ENCODE measurements at regions not wholly inside any gene's neighbourhood (a gene's known extent, or its start where the extent isn't known, plus 50 kb on each side); places are given as distances from the start of the nearest gene placed in this dataset.

- no peak overlapping the region for H3K4me3 Mint-ChIP-seq
- H3K4me1 Mint-ChIP-seq, result peaks cover 86% of the 10 kb centered on the region
- CTCF ChIA-PET, result interaction anchor here (0.7 to 5.6 kb wide), 10 partner anchors 14 to 156 kb away, joined by 3 to 32 read pairs (median 4); no protein-coding TSS in a partner anchor
- intact Hi-C loops (cut with DNase I, micrococcal nuclease), result loop anchor here in 1 of 2 experiments (5.0 kb wide), 1 partner anchor 235 kb away; no protein-coding TSS in a partner anchor
- POLR2A ChIA-PET, result interaction anchor here (0.7 to 0.8 kb wide), 2 partner anchors 14 to 229 kb away, joined by 5 read pairs; no protein-coding TSS in a partner anchor
- no peaks in the 10 kb centered on the region for H3K27me3 Mint-ChIP-seq
- H3K36me3 Mint-ChIP-seq (ENCODE audit: low read depth), result peaks cover 2% of the 10 kb centered on the region
- H3K9me3 Mint-ChIP-seq (ENCODE audit: low read depth), result no peaks in the 10 kb centered on the region
- DNase-seq, result no peak
- no peak for ATAC-seq
- H3K27ac Mint-ChIP-seq, result no peak overlapping the region
Observed at GRCh38 chr6:25012657-25013056, 76.9 kb upstream of the RIPOR2 start.

GRCh38 chr6:25013246-25013645, 77.5 kb upstream of the RIPOR2 start:
- Mint-ChIP-seq H3K4me1 (peaks cover 84% of the 10 kb centered on the region), H3K4me3 (no peak overlapping the region), H3K27ac (no peak overlapping the region), H3K27me3 (no peaks in the 10 kb centered on the region), H3K36me3 (ENCODE audit: low read depth) (peaks cover 2% of the 10 kb centered on the region), H3K9me3 (ENCODE audit: low read depth) (no peaks in the 10 kb centered on the region)
- ChIA-PET CTCF (interaction anchor here (0.7 to 5.6 kb wide), 12 partner anchors 9 to 157 kb away, joined by 3 to 32 read pairs (median 5); no protein-coding TSS in a partner anchor), POLR2A (interaction anchor here (0.7 to 0.8 kb wide), 2 partner anchors 13 to 229 kb away, joined by 5 read pairs; no protein-coding TSS in a partner anchor)
- DNase-seq (peak; percentile 33), ATAC-seq (no peak)
- intact Hi-C loops (cut with DNase I, micrococcal nuclease), result loop anchor here in 1 of 2 experiments (5.0 kb wide), 1 partner anchor 236 kb away; no protein-coding TSS in a partner anchor

- DNase-seq (no peak), ATAC-seq (no peak)
- intact Hi-C loops (cut with DNase I, micrococcal nuclease), result loop anchor here in 1 of 2 experiments (5.0 kb wide), 1 partner anchor 237 kb away; no protein-coding TSS in a partner anchor
- CTCF ChIA-PET, result interaction anchor here (0.6 to 5.6 kb wide), 22 partner anchors 9 to 433 kb away, joined by 3 to 32 read pairs (median 4); partner anchors contain the start of gene GMNN
- Mint-ChIP-seq H3K36me3 (ENCODE audit: low read depth) (peaks cover 2% of the 10 kb centered on the region), H3K27ac (peak overlapping the region; percentile 73), H3K4me1 (peaks cover 74% of the 10 kb centered on the region), H3K4me3 (no peak overlapping the region), H3K27me3 (no peaks in the 10 kb centered on the region), H3K9me3 (ENCODE audit: low read depth) (no peaks in the 10 kb centered on the region)
- POLR2A ChIA-PET, result interaction anchor here (0.6 kb wide), 1 partner anchor 158 kb away, joined by 4 read pairs; no protein-coding TSS in a partner anchor
Observed at GRCh38 chr6:25014369-25014768, 78.6 kb upstream of the RIPOR2 start.

- Mint-ChIP-seq H3K4me1 (peaks cover 68% of the 10 kb centered on the region), H3K27ac (peak overlapping the region; percentile 73), H3K9me3 (ENCODE audit: low read depth) (no peaks in the 10 kb centered on the region), H3K36me3 (ENCODE audit: low read depth) (no peaks in the 10 kb centered on the region), H3K27me3 (no peaks in the 10 kb centered on the region), H3K4me3 (peak overlapping the region; percentile 49)
- DNase-seq, result peak; percentile 67
- ChIA-PET POLR2A (interaction anchor here (0.6 to 1.0 kb wide), 4 partner anchors 11 to 925 kb away, joined by 3 to 5 read pairs (median 4); no protein-coding TSS in a partner anchor), CTCF (interaction anchor here (0.7 to 5.6 kb wide), 18 partner anchors 12 to 434 kb away, joined by 3 to 37 read pairs (median 4); partner anchors contain the start of gene GMNN)
- ATAC-seq, result peak; percentile 89
- intact Hi-C loops (cut with DNase I, micrococcal nuclease), result loop anchor here (1.0 to 5.0 kb wide), 5 partner anchors 79 to 318 kb away; partner anchors contain the start of gene C6orf62 (in 1 of the 2)
Observed at GRCh38 chr6:25014791-25015560, 79.2 kb upstream of the RIPOR2 start.

- H3K27me3 Mint-ChIP-seq, result no peaks in the 10 kb centered on the region
- DNase-seq, result no peak
- H3K9me3 Mint-ChIP-seq (ENCODE audit: low read depth), result no peaks in the 10 kb centered on the region
- ChIA-PET POLR2A (no interaction called here), CTCF (interaction anchor here (0.6 to 5.6 kb wide), 14 partner anchors 9 to 218 kb away, joined by 3 to 41 read pairs (median 4); partner anchors contain the start of gene ARMH2)
- intact Hi-C loops (cut with DNase I, micrococcal nuclease), result loop anchor here (2.0 to 5.0 kb wide), 4 partner anchors 229 to 433 kb away; partner anchors contain the start of gene C6orf62 (in 1 of the 2)
- peak overlapping the region; percentile 37 for H3K27ac Mint-ChIP-seq
- no peaks in the 10 kb centered on the region for H3K36me3 Mint-ChIP-seq (ENCODE audit: low read depth)
- ATAC-seq, result no peak
- H3K4me1 Mint-ChIP-seq, result peaks cover 61% of the 10 kb centered on the region
- no peak overlapping the region for H3K4me3 Mint-ChIP-seq
Observed at GRCh38 chr6:25016014-25016720, 80.4 kb upstream of the RIPOR2 start.

- intact Hi-C loops (cut with DNase I, micrococcal nuclease), result loop anchor here (2.0 to 5.0 kb wide), 4 partner anchors 230 to 435 kb away; partner anchors contain the start of gene C6orf62 (in 1 of the 2)
- peak overlapping the region; percentile 1 for H3K4me3 Mint-ChIP-seq
- ATAC-seq, result no peak
Observed at GRCh38 chr6:25017486-25017885, 81.7 kb upstream of the RIPOR2 start.

GRCh38 chr6:25017932-25018567, 82.3 kb upstream of the RIPOR2 start:
- Mint-ChIP-seq H3K9me3 (ENCODE audit: low read depth) (no peaks in the 10 kb centered on the region), H3K27me3 (no peaks in the 10 kb centered on the region), H3K27ac (peak overlapping the region; percentile 74), H3K36me3 (ENCODE audit: low read depth) (no peaks in the 10 kb centered on the region), H3K4me1 (peaks cover 55% of the 10 kb centered on the region), H3K4me3 (peak overlapping the region; percentile 1)
- ATAC-seq (peak; percentile 78), DNase-seq (peak; percentile 91)
- POLR2A ChIA-PET, result interaction anchor here (0.6 to 1.3 kb wide), 11 partner anchors 8 to 299 kb away, joined by 3 to 6 read pairs (median 3); partner anchors contain the start of gene C6orf62
- CTCF ChIA-PET, result interaction anchor here (0.6 to 5.2 kb wide), 77 partner anchors 9 to 454 kb away, joined by 3 to 89 read pairs (median 4); partner anchors contain the start of genes C6orf62 and RIPOR2
- intact Hi-C loops (cut with DNase I, micrococcal nuclease), result loop anchor here (1.0 to 5.0 kb wide), 9 partner anchors 52 to 437 kb away; partner anchors contain the start of genes C6orf62 (in 1 of the 2) and GMNN (in 1 of the 2)

More at GRCh38 chr6:25017486-25017885, 81.7 kb upstream of the RIPOR2 start:
- ChIA-PET POLR2A (interaction anchor here (0.6 to 1.3 kb wide), 9 partner anchors 18 to 299 kb away, joined by 3 to 6 read pairs (median 3); partner anchors contain the start of gene C6orf62), CTCF (interaction anchor here (0.6 to 5.2 kb wide), 74 partner anchors 9 to 947 kb away, joined by 3 to 89 read pairs (median 4); partner anchors contain the start of genes C6orf62 and RIPOR2)
- no peaks in the 10 kb centered on the region for H3K27me3 Mint-ChIP-seq
- H3K9me3 Mint-ChIP-seq (ENCODE audit: low read depth), result no peaks in the 10 kb centered on the region
- peaks cover 59% of the 10 kb centered on the region for H3K4me1 Mint-ChIP-seq
- no peaks in the 10 kb centered on the region for H3K36me3 Mint-ChIP-seq (ENCODE audit: low read depth)
- DNase-seq, result peak; percentile 27
- peak overlapping the region; percentile 74 for H3K27ac Mint-ChIP-seq

GRCh38 chr6:25018568-25018954, 82.8 kb upstream of the RIPOR2 start:
- ATAC-seq (no peak), DNase-seq (no peak)
- Mint-ChIP-seq H3K4me1 (peaks cover 50% of the 10 kb centered on the region), H3K27ac (no peak overlapping the region), H3K9me3 (ENCODE audit: low read depth) (no peaks in the 10 kb centered on the region), H3K4me3 (no peak overlapping the region), H3K36me3 (ENCODE audit: low read depth) (no peaks in the 10 kb centered on the region), H3K27me3 (no peaks in the 10 kb centered on the region)
- CTCF ChIA-PET, result interaction anchor here (0.7 to 5.2 kb wide), 58 partner anchors 8 to 437 kb away, joined by 3 to 89 read pairs (median 6); partner anchors contain the start of gene RIPOR2
- POLR2A ChIA-PET, result interaction anchor here (0.6 to 1.2 kb wide), 4 partner anchors 8 to 300 kb away, joined by 3 to 5 read pairs (median 3); partner anchors contain the start of gene C6orf62
- intact Hi-C loops (cut with DNase I, micrococcal nuclease), result loop anchor here (1.0 to 5.0 kb wide), 8 partner anchors 52 to 437 kb away; partner anchors contain the start of genes C6orf62 (in 1 of the 2) and GMNN (in 1 of the 2)

- intact Hi-C loops (cut with DNase I, micrococcal nuclease), result no loop called here
- Mint-ChIP-seq H3K9me3 (ENCODE audit: low read depth) (no peaks in the 10 kb centered on the region), H3K27me3 (no peaks in the 10 kb centered on the region), H3K27ac (no peak overlapping the region), H3K36me3 (ENCODE audit: low read depth) (no peaks in the 10 kb centered on the region), H3K4me3 (no peak overlapping the region), H3K4me1 (peaks cover 43% of the 10 kb centered on the region)
- no peak for DNase-seq
- ChIA-PET POLR2A (no interaction called here), CTCF (interaction anchor here (0.7 to 1.5 kb wide), 2 partner anchors 18 to 49 kb away, joined by 3 to 5 read pairs; no protein-coding TSS in a partner anchor)
- ATAC-seq, result peak; percentile 19
Observed at GRCh38 chr6:25022140-25022553, 86.4 kb upstream of the RIPOR2 start.

- H3K4me1 Mint-ChIP-seq, result peaks cover 49% of the 10 kb centered on the region
- H3K36me3 Mint-ChIP-seq (ENCODE audit: low read depth), result no peaks in the 10 kb centered on the region
- no peak for DNase-seq
Observed at GRCh38 chr6:25023781-25024180, 88.0 kb upstream of the RIPOR2 start.

More at GRCh38 chr6:25023781-25024180, 88.0 kb upstream of the RIPOR2 start:
- Mint-ChIP-seq H3K27me3 (no peaks in the 10 kb centered on the region), H3K4me3 (no peak overlapping the region), H3K9me3 (ENCODE audit: low read depth) (no peaks in the 10 kb centered on the region), H3K27ac (no peak overlapping the region)
- ChIA-PET CTCF (interaction anchor here (1.2 to 5.8 kb wide), 3 partner anchors 14 to 168 kb away, joined by 4 to 75 read pairs (median 6); no protein-coding TSS in a partner anchor), POLR2A (no interaction called here)
- intact Hi-C loops (cut with DNase I, micrococcal nuclease), result no loop called here
- ATAC-seq, result no peak
